Stimulated activated effector memory CD8-positive, alpha-beta T cell treated with anti-CD3 and anti-CD28 coated beads, Interleukin-12 subunit alpha, Interleukin-12 subunit beta, amount 100 ng/mL, for 72 hours (primary cell): ENCODE measurements at regions not wholly inside any gene's neighbourhood (a gene's known extent, or its start where the extent isn't known, plus 50 kb on each side); places are given as distances from the start of the nearest gene placed in this dataset.

ENCODE experiments used
- ATAC-seq: fragments of 150-1000 bp; cut with Tn5 transposase; 2 replicates; pipeline ENCODE4 v1.10.0; 2021
- DNase-seq, 2 donors: peaks; one replicate each; pipeline ENCODE4 v3.0.0; 2021 to 2022; ENCODE audit warnings: low spot score in 2 of 2
- H3K27ac Mint-ChIP-seq: one replicate; pipeline ENCODE4 v1.8.0; 2022; ENCODE audit warnings: mild to moderate bottlenecking, mixed read lengths
- H3K36me3 Mint-ChIP-seq: one replicate; pipeline ENCODE4 v1.8.0; 2022; ENCODE audit warnings: mild to moderate bottlenecking, mixed read lengths
- H3K4me1 Mint-ChIP-seq: one replicate; pipeline ENCODE4 v1.8.0; 2022; ENCODE audit warnings: mixed read lengths
- H3K4me3 Mint-ChIP-seq: one replicate; pipeline ENCODE4 v1.8.0; 2022; ENCODE audit warnings: mild to moderate bottlenecking, mixed read lengths
- H3K9me3 Mint-ChIP-seq: one replicate; pipeline ENCODE4 v1.8.0; 2022; ENCODE audit warnings: mixed read lengths

DNA sequence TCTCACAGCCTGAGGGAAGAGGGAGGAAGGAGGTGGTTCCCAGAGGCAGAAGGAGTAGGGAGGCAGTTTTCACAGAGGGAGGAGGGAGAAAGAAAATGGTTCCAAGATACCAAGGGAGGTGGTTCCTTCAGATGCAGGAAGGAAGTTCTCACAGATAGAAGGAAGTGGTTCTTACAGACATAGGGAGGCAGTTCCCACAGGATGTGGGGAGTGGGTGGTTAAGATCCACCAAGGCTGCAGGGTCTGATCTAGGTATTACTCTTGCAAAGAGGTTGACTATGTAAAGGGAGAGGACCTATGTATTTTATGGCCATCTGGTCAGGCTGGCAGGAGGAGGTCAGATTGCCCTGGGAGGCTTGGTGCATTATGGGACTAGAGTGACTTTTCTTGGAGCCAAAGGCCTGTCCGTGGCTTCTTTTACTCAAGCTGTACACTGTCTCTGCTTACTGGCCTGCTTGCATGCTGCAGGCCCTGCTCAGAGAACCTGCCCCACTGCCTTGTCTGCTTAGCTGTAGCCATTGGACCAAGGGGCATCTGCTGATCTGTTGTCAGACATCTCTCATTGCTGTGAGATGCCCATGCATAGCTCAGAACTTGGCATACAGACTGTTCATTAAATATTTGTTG, 283.7 kb downstream of the DHX35 start:
- Mint-ChIP-seq H3K4me1 (peaks cover 15% of the 10 kb centered on the region), H3K27ac (no peak overlapping the region), H3K4me3 (no peak overlapping the region), H3K36me3 (no peaks in the 10 kb centered on the region), H3K9me3 (peaks cover 7% of the 10 kb centered on the region)
- DNase-seq, result no peak
- peak; percentile 27 for ATAC-seq

DNA sequence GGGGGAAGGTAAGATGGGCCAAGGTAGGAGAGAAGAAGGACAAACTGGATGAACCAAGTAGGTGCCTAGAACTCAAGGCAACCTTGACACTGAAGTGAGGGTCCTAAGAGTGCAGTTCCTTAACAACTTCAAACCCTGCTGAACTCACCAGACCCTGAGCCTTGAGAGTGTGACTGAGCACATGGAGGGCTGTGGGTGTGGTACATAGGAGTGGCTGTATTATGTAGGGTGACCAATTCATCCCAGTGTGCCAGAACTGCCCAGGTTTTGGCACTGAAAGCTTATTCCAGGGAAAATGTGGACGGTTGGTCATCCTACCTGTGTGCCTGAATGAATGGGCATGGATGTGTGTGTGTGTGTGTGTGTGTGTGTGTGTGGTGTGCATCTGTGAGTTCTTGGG, 281.8 kb downstream of the DHX35 start:
- DNase-seq, result no peak
- peaks cover 15% of the 10 kb centered on the region for H3K4me1 Mint-ChIP-seq
- H3K4me3 Mint-ChIP-seq, result no peak overlapping the region
- no peaks in the 10 kb centered on the region for H3K36me3 Mint-ChIP-seq
- ATAC-seq, result peak; percentile 20
- peaks cover 7% of the 10 kb centered on the region for H3K9me3 Mint-ChIP-seq
- no peak overlapping the region for H3K27ac Mint-ChIP-seq

DNA sequence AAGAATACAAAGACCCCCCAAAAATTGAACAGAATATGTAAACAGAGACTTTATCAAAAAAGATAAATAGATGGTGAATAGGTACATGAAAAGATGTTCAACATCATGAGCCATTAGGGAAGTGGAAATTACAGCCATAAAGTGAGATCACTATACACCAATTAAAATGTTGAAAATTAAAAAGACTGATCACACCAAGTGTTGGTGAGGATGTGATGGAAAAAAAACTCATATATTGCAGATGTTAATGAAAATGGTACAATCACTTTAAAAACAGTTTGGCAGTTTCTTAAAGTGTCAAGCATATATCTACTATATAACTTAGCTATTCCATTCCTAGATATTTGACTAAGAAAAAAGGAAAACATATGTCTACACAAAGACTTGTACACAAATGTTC, 280.5 kb downstream of the DHX35 start:
- DNase-seq, result no peak
- H3K36me3 Mint-ChIP-seq, result no peaks in the 10 kb centered on the region
- H3K27ac Mint-ChIP-seq, result no peak overlapping the region
- H3K4me1 Mint-ChIP-seq, result peaks cover 15% of the 10 kb centered on the region
- no peak for ATAC-seq
- peaks cover 7% of the 10 kb centered on the region for H3K9me3 Mint-ChIP-seq
- H3K4me3 Mint-ChIP-seq, result no peak overlapping the region

DNA sequence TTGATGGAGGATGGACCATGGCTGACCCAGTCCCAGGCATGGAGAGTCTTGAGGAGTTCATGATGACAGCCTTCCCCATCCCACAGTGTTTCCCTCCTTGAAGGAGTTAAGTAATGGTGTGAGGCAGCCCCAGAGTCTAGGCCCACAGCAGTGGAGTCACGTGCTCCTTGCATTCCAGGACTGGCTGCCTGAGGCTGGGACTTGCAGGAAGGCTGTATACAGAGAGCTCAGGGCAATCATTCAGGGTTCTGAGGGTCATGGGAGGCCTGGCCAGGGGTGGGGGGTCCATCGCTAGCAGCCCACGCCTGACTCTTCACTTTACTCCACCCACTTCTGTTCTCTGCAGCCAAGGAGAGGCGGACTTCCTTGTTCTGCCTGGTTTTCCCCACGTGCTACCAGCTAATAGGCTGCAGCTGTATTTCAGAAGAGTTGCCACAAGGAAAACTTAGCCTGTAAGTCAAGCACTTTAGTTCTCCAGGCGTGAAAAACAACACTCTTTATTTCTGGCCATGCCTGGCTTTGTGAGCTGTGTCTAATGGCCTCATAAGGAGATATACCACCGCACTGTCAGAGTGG, 272.5 kb downstream of the DHX35 start:
- Mint-ChIP-seq H3K27ac (no peak overlapping the region), H3K4me1 (no peaks in the 10 kb centered on the region), H3K9me3 (no peaks in the 10 kb centered on the region), H3K4me3 (no peak overlapping the region), H3K36me3 (no peaks in the 10 kb centered on the region)
- DNase-seq (no peak), ATAC-seq (peak; percentile 34)

DNA sequence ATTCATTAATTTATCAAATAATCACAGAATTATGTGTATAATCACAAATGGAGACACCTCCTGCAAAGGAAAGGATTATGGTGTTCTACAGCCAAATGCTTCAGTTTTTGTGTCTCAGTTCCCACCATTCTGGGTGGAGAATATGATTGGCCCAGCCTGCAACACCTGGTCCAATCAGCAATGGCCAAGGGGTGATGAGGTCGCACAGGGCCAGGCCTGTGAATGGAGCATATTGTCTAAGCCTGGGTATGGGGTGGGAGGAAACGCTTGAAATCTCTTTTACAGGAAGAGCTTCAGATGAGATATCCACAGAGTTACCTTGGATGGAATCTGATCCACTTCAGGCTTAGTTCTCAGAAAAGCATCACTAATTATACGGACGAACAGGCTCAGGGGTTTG, 271.6 kb downstream of the DHX35 start:
- Mint-ChIP-seq H3K36me3 (no peaks in the 10 kb centered on the region), H3K9me3 (no peaks in the 10 kb centered on the region), H3K4me3 (no peak overlapping the region), H3K27ac (no peak overlapping the region), H3K4me1 (no peaks in the 10 kb centered on the region)
- no peak for ATAC-seq
- no peak for DNase-seq

DNA sequence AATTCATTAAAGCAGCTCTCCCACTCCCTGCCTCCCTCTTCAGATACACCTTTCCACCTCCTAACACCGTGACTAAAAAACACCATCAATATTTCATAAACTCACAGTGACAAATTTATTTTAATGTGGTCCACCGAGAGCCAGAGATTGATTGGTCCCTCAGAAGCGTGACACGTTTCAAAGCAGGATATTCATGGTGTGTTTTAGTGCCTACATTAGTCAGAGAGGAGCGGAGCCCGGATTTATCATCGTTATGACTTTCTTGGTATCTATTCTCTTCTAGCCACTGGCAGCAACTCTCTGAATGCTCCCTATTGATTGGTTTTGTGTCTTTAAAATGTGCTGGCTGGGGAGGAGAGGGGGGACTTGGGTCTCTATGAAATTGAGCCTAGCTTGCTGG, 265.3 kb downstream of the DHX35 start:
- ATAC-seq (no peak), DNase-seq (no peak)
- Mint-ChIP-seq H3K4me3 (no peak overlapping the region), H3K4me1 (no peaks in the 10 kb centered on the region), H3K27ac (no peak overlapping the region), H3K9me3 (no peaks in the 10 kb centered on the region), H3K36me3 (no peaks in the 10 kb centered on the region)

DNA sequence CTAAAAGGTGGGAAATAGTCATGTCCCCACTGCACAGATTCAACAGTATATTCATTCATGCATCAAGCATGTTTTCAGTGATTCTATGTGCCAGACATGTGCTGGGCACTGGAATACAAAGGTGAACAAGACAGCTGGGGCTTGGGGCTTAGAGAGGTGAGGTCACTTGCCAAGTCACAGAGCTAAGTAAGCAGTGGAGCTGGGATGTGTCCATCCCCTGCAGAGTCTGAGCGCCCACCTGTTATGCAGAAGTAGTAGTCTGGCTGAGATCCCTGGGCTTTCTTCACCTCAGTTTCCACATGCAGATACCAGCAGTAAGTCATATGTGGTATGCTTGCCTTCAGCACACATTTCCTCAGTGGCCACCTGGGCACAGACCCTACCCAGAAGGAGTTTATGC, 263.8 kb downstream of the DHX35 start:
- Mint-ChIP-seq H3K36me3 (no peaks in the 10 kb centered on the region), H3K4me3 (no peak overlapping the region)
- no peak for ATAC-seq

DNA sequence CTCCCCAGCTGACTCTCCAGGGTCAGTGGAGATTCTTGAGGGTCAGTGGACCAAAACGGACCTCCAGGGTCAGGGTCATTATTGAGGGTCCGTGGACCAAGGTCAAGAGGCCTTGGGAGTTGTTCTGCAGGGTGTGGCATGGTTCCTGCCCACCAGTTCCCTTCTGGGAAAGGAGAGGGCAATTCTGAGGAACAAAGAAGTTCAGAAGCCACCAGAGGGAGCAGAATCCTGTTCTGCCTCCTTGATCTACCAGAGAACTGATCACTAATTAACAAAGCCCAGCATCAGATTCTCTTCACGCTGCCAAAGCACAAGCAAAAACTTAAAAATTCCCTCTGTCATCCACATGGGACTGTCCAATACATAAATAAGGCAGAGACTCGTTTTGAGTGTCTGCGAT, 263.4 kb downstream of the DHX35 start:
- Mint-ChIP-seq H3K4me3 (no peak overlapping the region), H3K4me1 (no peaks in the 10 kb centered on the region), H3K9me3 (no peaks in the 10 kb centered on the region), H3K36me3 (no peaks in the 10 kb centered on the region), H3K27ac (no peak overlapping the region)
- ATAC-seq (no peak), DNase-seq (no peak)

More for the DNA sequence above, 263.8 kb downstream of the DHX35 start:
- DNase-seq, result no peak
- Mint-ChIP-seq H3K4me1 (no peaks in the 10 kb centered on the region), H3K9me3 (no peaks in the 10 kb centered on the region), H3K27ac (no peak overlapping the region)

DNA sequence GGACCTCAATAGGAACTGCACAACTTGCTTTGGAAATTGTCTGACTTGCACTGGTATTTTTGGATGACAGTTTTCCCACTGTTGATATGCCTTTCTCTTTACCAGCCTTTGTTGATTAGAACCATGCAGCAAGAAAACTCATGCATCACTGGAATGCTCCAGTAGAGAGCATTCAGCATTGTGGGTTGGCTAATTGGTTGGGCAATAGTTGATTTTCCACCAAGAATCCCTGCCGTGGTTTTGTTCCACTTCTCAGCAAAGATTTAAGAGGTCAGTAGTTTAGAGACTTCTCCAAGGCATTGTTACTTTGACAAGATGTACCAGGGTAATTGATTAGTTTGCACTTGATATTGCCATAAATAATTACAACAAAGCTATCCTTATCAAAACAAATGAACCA, 260.0 kb downstream of the DHX35 start:
- no peak for ATAC-seq
- Mint-ChIP-seq H3K36me3 (no peaks in the 10 kb centered on the region), H3K27ac (no peak overlapping the region), H3K4me3 (no peak overlapping the region), H3K4me1 (no peaks in the 10 kb centered on the region), H3K9me3 (no peaks in the 10 kb centered on the region)
- DNase-seq, result no peak

DNA sequence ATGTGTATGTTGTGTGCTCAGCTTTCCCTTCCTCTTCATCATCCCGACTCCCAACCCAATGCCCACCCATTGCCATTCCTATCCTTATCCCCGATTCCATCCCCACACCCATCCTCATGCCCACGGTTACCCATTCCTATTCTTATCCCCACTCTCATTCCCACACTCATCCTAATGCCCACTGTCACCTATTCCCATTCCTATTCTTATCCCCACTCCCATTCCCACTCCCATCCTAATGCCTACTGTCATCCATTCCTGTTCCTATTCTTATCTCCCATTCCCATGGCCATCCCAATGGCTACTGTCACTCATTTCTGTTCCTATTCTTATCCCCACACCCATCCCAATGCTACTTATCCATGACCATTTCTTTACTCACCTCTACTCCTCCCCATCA, 254.1 kb downstream of the DHX35 start:
- DNase-seq, result no peak
- no peaks in the 10 kb centered on the region for H3K9me3 Mint-ChIP-seq
- no peak overlapping the region for H3K4me3 Mint-ChIP-seq
- no peak overlapping the region for H3K27ac Mint-ChIP-seq
- no peaks in the 10 kb centered on the region for H3K36me3 Mint-ChIP-seq
- no peak for ATAC-seq
- no peaks in the 10 kb centered on the region for H3K4me1 Mint-ChIP-seq

DNA sequence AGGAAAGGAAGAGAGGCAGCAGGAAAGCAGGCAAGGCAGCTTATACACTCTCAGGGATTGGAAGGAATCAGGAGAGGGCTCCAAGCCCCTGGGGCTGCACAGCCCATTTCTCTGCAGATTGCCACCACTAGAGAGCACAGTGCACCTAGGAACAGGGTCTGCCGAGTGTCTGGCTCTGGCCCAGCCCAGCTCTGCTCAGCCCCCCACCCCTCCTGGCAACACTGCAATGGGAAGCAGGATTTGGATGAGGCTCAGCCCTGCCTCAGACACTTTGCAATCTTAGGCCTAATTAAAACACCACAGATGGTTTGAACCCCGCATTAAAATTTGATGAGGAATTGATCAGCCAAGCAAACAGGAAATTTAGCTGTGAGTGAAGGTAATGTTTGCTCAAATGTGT, 252.7 kb downstream of the DHX35 start:
- ATAC-seq, result no peak
- Mint-ChIP-seq H3K27ac (no peak overlapping the region), H3K4me3 (no peak overlapping the region), H3K9me3 (no peaks in the 10 kb centered on the region), H3K36me3 (no peaks in the 10 kb centered on the region), H3K4me1 (no peaks in the 10 kb centered on the region)
- no peak for DNase-seq

DNA sequence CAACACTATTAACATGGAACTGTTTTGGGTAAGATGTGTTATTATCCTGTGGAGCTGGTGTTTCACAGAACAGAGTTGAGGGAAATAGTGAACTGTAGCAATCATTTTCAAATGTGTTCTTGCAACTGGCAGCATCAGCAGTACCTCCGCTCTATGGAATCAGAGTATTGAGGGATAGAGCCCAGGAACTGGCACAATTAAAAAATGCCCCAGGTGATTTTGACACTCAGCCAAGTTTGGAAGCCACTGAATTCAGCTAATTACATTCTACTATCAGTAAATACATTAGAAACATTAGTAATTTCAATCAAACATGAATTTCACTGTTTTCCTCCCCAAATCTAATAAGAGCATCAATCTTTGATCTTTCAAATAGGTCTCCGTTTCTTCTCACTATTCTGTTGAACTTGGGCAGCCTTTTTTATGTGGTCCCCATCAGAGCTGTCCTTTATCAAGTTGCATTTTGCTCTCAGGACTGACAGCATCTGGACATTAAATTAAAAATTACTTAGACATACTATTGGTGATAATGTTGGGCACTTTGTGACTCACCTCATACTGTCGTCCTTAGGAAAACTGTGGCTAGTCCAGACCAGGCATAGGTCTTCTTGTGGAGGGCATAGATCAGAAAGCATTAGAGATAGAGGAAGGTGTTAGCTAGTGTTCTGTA, 251.5 kb downstream of the DHX35 start:
- no peak overlapping the region for H3K4me3 Mint-ChIP-seq

DNA sequence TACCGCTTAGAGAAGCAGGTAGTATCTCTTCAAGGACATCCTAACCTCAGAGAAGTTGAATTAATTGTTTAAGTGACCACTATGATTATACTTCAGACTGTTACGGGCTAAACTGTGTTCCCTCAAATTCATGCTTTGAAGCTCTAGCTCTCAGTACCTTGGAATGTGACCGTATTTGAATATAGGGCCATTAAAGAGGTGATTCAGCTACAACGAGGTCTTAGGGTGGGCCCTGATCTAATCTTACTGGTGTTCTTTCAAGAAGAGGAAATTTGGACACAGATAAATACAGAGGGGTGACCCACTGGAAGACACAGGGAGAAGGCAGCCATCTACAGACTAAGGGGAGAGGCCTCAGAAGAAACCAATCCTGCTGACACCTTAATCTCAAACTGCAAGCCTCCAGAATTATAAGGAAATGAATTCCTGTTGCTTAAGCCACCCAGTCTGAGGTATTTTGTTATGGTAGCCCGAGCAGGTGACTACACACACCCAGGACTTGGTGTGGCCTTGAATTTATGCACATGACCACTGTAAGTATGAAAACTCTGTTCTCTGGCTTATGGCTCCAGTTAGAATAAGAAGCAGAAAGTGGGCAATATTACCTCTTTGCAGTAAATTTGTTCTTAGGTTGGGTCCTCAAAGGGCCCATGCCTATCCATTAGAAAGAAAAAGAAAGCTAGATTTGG, 249.1 kb downstream of the DHX35 start:
- H3K36me3 Mint-ChIP-seq, result no peaks in the 10 kb centered on the region
- no peaks in the 10 kb centered on the region for H3K4me1 Mint-ChIP-seq
- H3K27ac Mint-ChIP-seq, result no peak overlapping the region
- H3K4me3 Mint-ChIP-seq, result no peak overlapping the region
- H3K9me3 Mint-ChIP-seq, result no peaks in the 10 kb centered on the region
- ATAC-seq (no peak), DNase-seq (no peak)

More for the DNA sequence above, 251.5 kb downstream of the DHX35 start:
- H3K27ac Mint-ChIP-seq, result no peak overlapping the region
- H3K36me3 Mint-ChIP-seq, result no peaks in the 10 kb centered on the region
- no peaks in the 10 kb centered on the region for H3K9me3 Mint-ChIP-seq
- no peak for ATAC-seq
- DNase-seq, result no peak
- H3K4me1 Mint-ChIP-seq, result no peaks in the 10 kb centered on the region

DNA sequence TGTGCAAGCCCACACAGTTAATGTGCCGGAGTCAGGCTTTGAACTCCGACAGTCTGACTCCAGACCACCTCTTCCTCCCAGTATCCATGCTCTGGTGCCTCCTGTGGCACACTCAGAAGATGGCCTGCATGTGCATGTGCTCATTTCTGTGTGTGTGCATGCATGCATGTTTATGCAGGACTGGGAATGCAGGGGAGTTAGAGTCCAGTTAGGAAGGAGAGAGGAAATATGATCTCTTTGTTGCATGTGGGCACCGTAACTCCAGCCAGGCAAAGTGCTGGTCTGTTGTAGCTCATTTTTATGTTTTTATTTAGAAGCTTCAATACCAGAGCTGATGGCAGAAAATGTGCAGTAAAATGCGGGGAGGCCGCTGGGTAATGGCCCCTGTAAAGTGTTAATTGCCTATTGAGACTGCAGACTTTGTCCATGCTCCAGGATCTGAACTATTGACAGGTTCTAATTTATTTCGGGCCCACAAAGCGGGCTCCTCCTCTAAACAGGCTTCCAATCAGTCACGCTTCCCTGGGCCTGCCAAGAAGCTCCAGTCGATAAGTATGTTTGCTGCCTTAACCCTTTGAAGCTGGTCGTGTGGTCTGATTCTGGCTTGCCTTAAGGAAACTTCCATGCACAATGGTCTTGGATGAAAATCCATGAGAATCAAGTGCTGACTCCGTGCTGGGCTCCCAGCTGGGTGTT, 248.3 kb downstream of the DHX35 start:
- Mint-ChIP-seq H3K27ac (no peak overlapping the region), H3K36me3 (no peaks in the 10 kb centered on the region), H3K4me3 (no peak overlapping the region), H3K9me3 (no peaks in the 10 kb centered on the region), H3K4me1 (no peaks in the 10 kb centered on the region)
- ATAC-seq, result no peak
- DNase-seq, result no peak

DNA sequence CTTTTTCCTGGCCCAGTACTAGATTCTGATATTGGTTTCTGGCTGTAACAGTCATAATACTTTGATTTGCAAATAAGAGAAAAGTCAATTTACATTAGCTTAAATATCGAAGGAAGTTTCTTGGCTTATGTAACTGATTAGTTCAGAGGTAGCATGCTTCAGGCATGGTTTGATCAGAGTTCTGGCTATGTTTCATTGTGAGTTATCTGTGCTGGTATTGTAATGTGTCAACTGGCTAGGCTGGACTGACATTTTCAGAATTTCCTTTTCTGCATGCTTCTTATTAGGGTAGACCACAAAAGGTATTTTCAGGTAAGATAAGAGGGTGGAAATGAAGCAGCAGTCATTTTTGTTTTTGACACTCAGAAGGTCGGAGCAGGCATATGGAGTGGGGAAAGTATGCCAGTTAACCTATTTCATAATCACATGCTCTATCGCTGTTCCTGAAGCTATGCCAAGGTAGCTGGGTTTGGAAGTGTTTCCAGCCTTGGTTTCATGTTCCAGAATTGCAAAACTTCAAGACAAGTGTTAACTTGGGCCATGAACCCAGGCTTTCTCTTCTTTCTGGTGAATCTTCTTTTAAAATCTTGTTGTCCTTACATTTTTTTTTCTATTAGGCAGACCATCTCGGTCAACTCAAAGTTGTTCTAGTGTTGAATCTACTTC, 244.9 kb downstream of the DHX35 start:
- no peak overlapping the region for H3K4me3 Mint-ChIP-seq
- no peak overlapping the region for H3K27ac Mint-ChIP-seq

More for the DNA sequence above, 244.9 kb downstream of the DHX35 start:
- no peak for DNase-seq
- ATAC-seq, result no peak
- Mint-ChIP-seq H3K36me3 (no peaks in the 10 kb centered on the region), H3K4me1 (no peaks in the 10 kb centered on the region), H3K9me3 (peaks cover 2% of the 10 kb centered on the region)
